Body of pancreas (tissue), 4 donors: ENCODE measurements at regions not wholly inside any gene's neighbourhood (a gene's known extent, or its start where the extent isn't known, plus 50 kb on each side); places are given as distances from the start of the nearest gene placed in this dataset.

Experiments
- ATAC-seq: fragments of 150-250 bp; one replicate; pipeline ENCODE4 v1.9.1; 2016
- DNase-seq, 4 donors: peaks; one replicate each; pipeline ENCODE4 v3.0.0-alpha.2; 2019
- H3K27ac ChIP-seq, 4 donors: fragments of 200-600 bp; sonication (generic); 1 replicate in 3 of 4; 2 replicates in 1 of 4; pipeline versions ENCODE4 v1.5.1 to v1.6.1; 2016 to 2019; ENCODE audit warnings: mild to moderate bottlenecking in 1 of 4, mixed read lengths in 1 of 4, moderate library complexity in 1 of 4
- H3K27me3 ChIP-seq, 2 donors: fragments of 200-600 bp; sonication (generic); one replicate each; pipeline ENCODE4 v1.6.0; 2016; ENCODE audit warnings: mild to moderate bottlenecking in 1 of 2
- H3K36me3 ChIP-seq, 2 donors: fragments of 200-600 bp; sonication (generic); replicated peaks in 1 of 2; 2 replicates each; pipeline ENCODE4 v1.5.1; 2016; ENCODE audit warnings: low read depth in 2 of 2; ENCODE audit not compliant: insufficient read depth in 1 of 2
- H3K4me1 ChIP-seq: fragments of 200-600 bp; sonication (generic); one replicate; pipeline ENCODE4 v1.6.0; 2016
- H3K4me3 ChIP-seq, 2 donors: fragments of 200-600 bp; sonication (generic); 1 replicate in 1 of 2; 2 replicates in 1 of 2; pipeline ENCODE4 v1.5.1; 2016 to 2019
- H3K9me3 ChIP-seq, 3 donors: fragments of 200-600 bp; sonication (generic); 1 replicate in 2 of 3; 2 replicates in 1 of 3; pipeline ENCODE4 v1.5.1; 2016
- CTCF ChIP-seq, 7 experiments: fragments of 450-650 bp in 4 of 7; fragments of 200-600 bp in 3 of 7; sonication (generic) in 3 of 7; IDR thresholded peaks; one replicate each; pipeline ENCODE4 v1.5.1; 2016 to 2019; ENCODE audit warnings: antibody characterized with exemption in 7 of 7
- POLR2A ChIP-seq, 3 donors: fragments of 450-650 bp; IDR thresholded peaks; one replicate each; pipeline ENCODE4 v1.6.1; 2016; ENCODE audit warnings: antibody characterized with exemption in 3 of 3, mild to moderate bottlenecking in 2 of 3
- WGBS, 2 donors: methylation state at CpG; one replicate each; pipeline ENCODE4 v1.1.5; 2017; 5-methylcytosine and 5-hydroxymethylcytosine counted together
- intact Hi-C: fragments of 100-400 bp; cut with DNase I; formaldehyde crosslinking; loops from one replicate; pipeline ENCODE4 v1.15.1; 2023

GRCh38 chr18:47409519-47409918 is 158.1 kb upstream of the SKOR2 start:
- no peak overlapping the region for H3K27ac ChIP-seq
- no peak for TF ChIP-seq POLR2A (IDR thresholded peaks at IDR 0.05)
- TF ChIP-seq CTCF (IDR thresholded peaks at IDR 0.05): no peak
- H3K9me3 ChIP-seq: no peaks in the 10 kb centered on the region
- ATAC-seq: no peak
- intact Hi-C loops: no loop called here
- no peak overlapping the region for H3K4me3 ChIP-seq
- WGBS, 2 donors: 94 to 96% methylated on average over 7 of the region's 7 CpGs
- no peaks in the 10 kb centered on the region for H3K27me3 ChIP-seq
- H3K36me3 ChIP-seq: no peaks in the 10 kb centered on the region
- DNase-seq: no peak
- H3K4me1 ChIP-seq: no peaks in the 10 kb centered on the region

- Histone ChIP-seq H3K4me1 (no peaks in the 10 kb centered on the region), H3K36me3 (no peaks in the 10 kb centered on the region), H3K27ac (no peak overlapping the region), H3K27me3 (no peaks in the 10 kb centered on the region), H3K4me3 (no peak overlapping the region), H3K9me3 (no peaks in the 10 kb centered on the region)
- ATAC-seq (no peak), DNase-seq (no peak)
- TF ChIP-seq CTCF (IDR thresholded peaks at IDR 0.05) (no peak), POLR2A (IDR thresholded peaks at IDR 0.05) (no peak)
- intact Hi-C loops: no loop called here
- 92 to 93% methylated on average over 2 of the region's 2 CpGs for WGBS, 2 donors
Observed at GRCh38 chr18:47407736-47408135, 156.3 kb upstream of the SKOR2 start.

GRCh38 chr18:47404845-47405244 is 153.4 kb upstream of the SKOR2 start:
- ATAC-seq (no peak), DNase-seq (no peak)
- WGBS, 2 donors: 63 to 88% methylated on average over 3 of the region's 3 CpGs

GRCh38 chr18:47403949-47404348 is 152.5 kb upstream of the SKOR2 start:
- ATAC-seq (no peak), DNase-seq (no peak)
- Histone ChIP-seq H3K4me1 (no peaks in the 10 kb centered on the region), H3K27me3 (no peaks in the 10 kb centered on the region), H3K36me3 (no peaks in the 10 kb centered on the region), H3K9me3 (no peaks in the 10 kb centered on the region), H3K27ac (no peak overlapping the region), H3K4me3 (no peak overlapping the region)
- 69 to 86% methylated on average over 3 of the region's 3 CpGs for WGBS, 2 donors
- TF ChIP-seq POLR2A (IDR thresholded peaks at IDR 0.05) (no peak), CTCF (IDR thresholded peaks at IDR 0.05) (no peak)
- intact Hi-C loops: no loop called here

More at GRCh38 chr18:47404845-47405244, 153.4 kb upstream of the SKOR2 start:
- no peak for TF ChIP-seq CTCF (IDR thresholded peaks at IDR 0.05)
- TF ChIP-seq POLR2A (IDR thresholded peaks at IDR 0.05): no peak
- H3K27ac ChIP-seq: no peak overlapping the region
- no peaks in the 10 kb centered on the region for H3K27me3 ChIP-seq
- no peak overlapping the region for H3K4me3 ChIP-seq
- intact Hi-C loops: no loop called here
- no peaks in the 10 kb centered on the region for H3K36me3 ChIP-seq
- no peaks in the 10 kb centered on the region for H3K9me3 ChIP-seq
- no peaks in the 10 kb centered on the region for H3K4me1 ChIP-seq

- Histone ChIP-seq H3K27me3 (no peaks in the 10 kb centered on the region), H3K27ac (no peak overlapping the region), H3K4me3 (no peak overlapping the region), H3K9me3 (no peaks in the 10 kb centered on the region), H3K4me1 (no peaks in the 10 kb centered on the region), H3K36me3 (no peaks in the 10 kb centered on the region)
- TF ChIP-seq POLR2A (IDR thresholded peaks at IDR 0.05): no peak
- TF ChIP-seq CTCF (IDR thresholded peaks at IDR 0.05): no peak
- intact Hi-C loops: no loop called here
- DNase-seq: no peak
- 39 to 41% methylated on average over 8 of the region's 8 CpGs for WGBS, 2 donors
- no peak for ATAC-seq
Observed at GRCh38 chr18:47403317-47403716, 151.9 kb upstream of the SKOR2 start.
